Motor neuron (in vitro differentiated cells): ENCODE measurements at regions not wholly inside any gene's neighbourhood (a gene's known extent, or its start where the extent isn't known, plus 50 kb on each side); places are given as distances from the start of the nearest gene placed in this dataset.

Experiments used
- ATAC-seq, 8 experiments: fragments of 200-7000 bp; cut with Tn5 transposase; replicated peaks in 6 of 8; 2 replicates each; pipeline ENCODE4 v1.8.0; 2021; ENCODE audit warnings: mild to moderate bottlenecking in 8 of 8, moderate library complexity in 8 of 8
- H3K27ac ChIP-seq, 2 donors: fragments of 250-450 bp; sonication (Bioruptor Pico); 2 replicates each; pipeline ENCODE4 v1.9.0; 2021; ENCODE audit warnings: antibody characterized with exemption in 2 of 2, mild to moderate bottlenecking in 2 of 2, moderate library complexity in 1 of 2
- H3K4me1 ChIP-seq, 2 donors: fragments of 250-450 bp; sonication (Bioruptor Pico); replicated peaks in 1 of 2; 2 replicates each; pipeline ENCODE4 v1.6.1; 2021; ENCODE audit warnings: antibody characterized with exemption in 2 of 2, mild to moderate bottlenecking in 2 of 2, moderate library complexity in 1 of 2
- H3K4me3 ChIP-seq, 5 donors: fragments of 250-450 bp; sonication (Bioruptor Pico); 2 replicates each; pipeline ENCODE4 v1.9.0; 2021; ENCODE audit warnings: antibody characterized with exemption in 5 of 5, mild to moderate bottlenecking in 5 of 5, moderate library complexity in 4 of 5
- WGBS, 10 experiments: fragments of 450-650 bp; shearing (Covaris generic); methylation state at CpG; one replicate each; pipeline ENCODE4 v1.0.0; 2022; 5-methylcytosine and 5-hydroxymethylcytosine counted together
- in situ Hi-C, 9 experiments: fragments of 400-800 bp; cut with MboI; loops; one replicate each; pipeline ENCODE4 v1.15.0; 2021; ENCODE audit warnings: low sequenced_read_pairs in 9 of 9, low pct_unique_long_range_greater_than_20kb in 2 of 9; ENCODE audit not compliant: unreplicated experiment in 9 of 9

DNA sequence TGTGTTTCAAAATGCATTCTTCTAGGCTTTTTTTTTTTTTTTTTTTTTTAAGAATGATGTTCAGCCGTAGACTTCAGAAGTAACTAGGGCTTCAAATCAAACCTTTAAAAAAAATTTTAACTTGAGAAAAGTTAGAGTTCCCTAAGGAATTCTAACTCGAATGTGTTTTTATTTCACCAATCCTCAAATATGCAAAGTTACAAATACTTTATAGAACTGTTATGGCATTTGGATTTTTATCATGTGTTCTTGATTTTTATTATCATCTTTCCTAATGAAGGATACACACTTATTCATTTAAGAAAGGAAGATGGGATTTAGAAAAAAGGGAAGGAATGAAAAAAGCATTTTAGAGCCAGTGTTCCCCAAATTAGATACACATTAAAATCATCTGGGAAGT is 200.6 kb upstream of the LDB2 start:
- WGBS, 10 experiments, result 25 to 100% (median 84%) methylated on average over 1 to 2 of the region's 2 CpGs
- no peak for ATAC-seq

DNA sequence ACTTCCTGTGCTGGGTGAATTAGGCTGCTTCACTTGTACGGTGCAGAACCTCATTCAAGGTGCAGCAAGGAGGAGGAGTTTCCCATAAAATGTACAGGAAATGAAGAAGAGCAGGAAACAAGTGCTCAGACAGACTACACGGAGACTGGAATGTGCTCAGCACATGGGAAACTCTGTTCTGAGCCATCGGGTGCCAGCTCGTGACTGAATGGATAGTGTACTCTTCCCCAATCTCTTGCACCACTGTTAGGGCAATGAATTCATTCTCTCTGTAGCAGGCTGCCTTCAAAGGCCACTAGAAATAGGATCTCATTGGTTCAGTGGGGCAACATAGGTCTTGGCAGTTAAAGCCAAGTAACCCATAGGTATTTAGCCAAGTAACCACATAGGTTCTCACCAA is 200.0 kb upstream of the LDB2 start:
- H3K4me1 ChIP-seq, result peaks cover 10 to 11% of the 10 kb centered on the region in 2 donors
- 25 to 100% (median 73%) methylated on average over 1 to 3 of the region's 4 CpGs; no CpG with 5 or more reads in 4 of the 10 experiments for WGBS, 10 experiments
- in situ Hi-C loops, result no loop called here
- H3K27ac ChIP-seq, result no peak overlapping the region
- H3K4me3 ChIP-seq, result no peak overlapping the region
- ATAC-seq, result no peak

More for the DNA sequence above, 200.6 kb upstream of the LDB2 start:
- no peak overlapping the region for H3K27ac ChIP-seq
- in situ Hi-C loops, result no loop called here
- peaks cover 10% of the 10 kb centered on the region in 2 donors for H3K4me1 ChIP-seq
- H3K4me3 ChIP-seq, result no peak overlapping the region

DNA sequence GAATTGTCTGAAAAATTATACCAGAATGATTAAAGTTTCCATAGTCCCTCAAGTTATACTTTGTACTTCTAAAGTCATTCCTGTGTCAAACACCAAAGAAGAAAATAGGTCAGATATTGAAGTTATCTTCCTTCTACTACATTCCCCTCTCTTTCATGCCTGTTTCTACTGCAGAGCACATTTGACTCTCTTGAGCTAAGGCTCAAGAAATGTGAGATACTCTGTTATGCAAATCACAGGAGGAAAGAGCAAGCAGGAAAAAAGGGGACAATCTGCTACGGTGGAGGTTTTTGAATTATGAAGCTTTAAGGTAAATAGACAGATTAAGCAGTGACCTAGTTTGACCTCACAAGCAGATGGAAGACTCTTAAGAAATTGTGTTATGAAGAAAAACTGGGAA is 198.9 kb upstream of the LDB2 start:
- peak in 3 of 8 experiments; percentile 26 to 77 (median 34) for ATAC-seq
- 0 to 57% (median 17%) methylated on average over 1 of the region's 1 CpG; no CpG with 5 or more reads in 3 of the 10 experiments for WGBS, 10 experiments
- in situ Hi-C loops, result no loop called here
- peaks cover 10 to 11% of the 10 kb centered on the region in 2 donors for H3K4me1 ChIP-seq
- no peak overlapping the region for H3K27ac ChIP-seq
- H3K4me3 ChIP-seq, result no peak overlapping the region

DNA sequence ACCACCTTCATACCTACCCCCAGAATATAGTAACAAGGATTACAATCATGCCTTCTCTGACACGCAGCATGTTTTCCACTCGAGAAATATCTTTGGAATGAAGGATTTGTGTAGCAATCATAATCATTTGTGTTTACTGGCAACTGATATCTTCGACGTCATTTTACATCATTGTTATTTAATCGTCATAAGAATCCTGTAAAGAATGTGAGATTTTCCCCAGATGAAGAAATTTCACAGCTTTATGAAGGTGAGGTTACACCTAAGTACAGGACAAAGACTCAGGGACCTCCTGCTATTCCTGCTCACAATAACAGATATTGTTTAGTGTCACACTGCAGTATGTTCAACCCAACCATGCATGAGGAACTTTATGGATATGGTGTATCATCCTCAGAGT is 198.2 kb upstream of the LDB2 start:
- in situ Hi-C loops, result no loop called here
- H3K27ac ChIP-seq, result no peak overlapping the region
- WGBS, 10 experiments, result 60 to 100% (median 93%) methylated on average over 1 to 5 of the region's 5 CpGs
- no peak overlapping the region for H3K4me3 ChIP-seq
- H3K4me1 ChIP-seq, result peaks cover 10 to 11% of the 10 kb centered on the region in 2 donors
- peak in 1 of 8 experiments; percentile 35 for ATAC-seq

DNA sequence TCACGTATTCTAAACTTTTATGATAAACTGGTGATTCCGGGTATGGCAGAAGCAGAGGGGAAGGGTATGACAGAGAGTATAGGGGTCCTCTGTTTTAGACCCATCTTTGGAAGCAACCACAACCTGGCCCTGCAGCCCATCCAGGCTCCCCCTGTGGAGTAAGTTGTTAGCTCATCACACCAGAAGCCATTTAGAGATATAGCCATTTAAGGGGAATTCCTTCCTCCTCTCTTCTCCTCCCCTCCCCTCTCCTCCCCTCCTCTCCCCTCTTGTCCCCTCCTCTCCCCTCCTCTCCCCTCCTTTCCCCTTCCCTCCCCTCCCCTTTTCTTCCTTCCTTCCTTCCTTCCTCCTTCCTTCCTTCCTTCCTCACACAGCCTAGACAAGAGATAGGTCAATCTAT is 197.3 kb upstream of the LDB2 start:
- in situ Hi-C loops, result no loop called here
- 80 to 100% (median 84%) methylated on average over 1 to 2 of the region's 2 CpGs; no CpG with 5 or more reads in 5 of the 10 experiments for WGBS, 10 experiments
- Histone ChIP-seq H3K27ac (no peak overlapping the region), H3K4me1 (peaks cover 10 to 11% of the 10 kb centered on the region in 2 donors), H3K4me3 (no peak overlapping the region)
- ATAC-seq, result no peak

DNA sequence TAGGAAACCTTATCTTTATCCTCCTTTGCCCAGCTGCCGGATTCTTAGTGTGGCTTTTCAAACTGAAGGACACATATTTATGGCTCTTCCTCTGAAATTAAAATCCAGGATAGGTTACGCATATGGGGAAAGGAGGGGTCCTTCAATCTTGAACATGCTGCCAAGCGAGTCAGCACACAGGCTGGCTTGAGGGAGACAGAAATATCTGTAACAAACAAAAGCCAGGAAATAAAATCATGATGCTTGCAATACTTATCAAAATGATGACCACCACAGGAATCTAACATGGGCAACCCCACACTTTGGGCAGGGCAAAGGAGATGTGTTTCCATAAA is 196.4 kb upstream of the LDB2 start:
- Histone ChIP-seq H3K4me3 (no peak overlapping the region), H3K27ac (no peak overlapping the region), H3K4me1 (peaks cover 10 to 11% of the 10 kb centered on the region in 2 donors)
- WGBS, 10 experiments, result 31 to 100% (median 83%) methylated on average over 1 to 3 of the region's 3 CpGs
- ATAC-seq, result peak in 3 of 8 experiments; percentile 3 to 21 (median 14)
- in situ Hi-C loops, result no loop called here

DNA sequence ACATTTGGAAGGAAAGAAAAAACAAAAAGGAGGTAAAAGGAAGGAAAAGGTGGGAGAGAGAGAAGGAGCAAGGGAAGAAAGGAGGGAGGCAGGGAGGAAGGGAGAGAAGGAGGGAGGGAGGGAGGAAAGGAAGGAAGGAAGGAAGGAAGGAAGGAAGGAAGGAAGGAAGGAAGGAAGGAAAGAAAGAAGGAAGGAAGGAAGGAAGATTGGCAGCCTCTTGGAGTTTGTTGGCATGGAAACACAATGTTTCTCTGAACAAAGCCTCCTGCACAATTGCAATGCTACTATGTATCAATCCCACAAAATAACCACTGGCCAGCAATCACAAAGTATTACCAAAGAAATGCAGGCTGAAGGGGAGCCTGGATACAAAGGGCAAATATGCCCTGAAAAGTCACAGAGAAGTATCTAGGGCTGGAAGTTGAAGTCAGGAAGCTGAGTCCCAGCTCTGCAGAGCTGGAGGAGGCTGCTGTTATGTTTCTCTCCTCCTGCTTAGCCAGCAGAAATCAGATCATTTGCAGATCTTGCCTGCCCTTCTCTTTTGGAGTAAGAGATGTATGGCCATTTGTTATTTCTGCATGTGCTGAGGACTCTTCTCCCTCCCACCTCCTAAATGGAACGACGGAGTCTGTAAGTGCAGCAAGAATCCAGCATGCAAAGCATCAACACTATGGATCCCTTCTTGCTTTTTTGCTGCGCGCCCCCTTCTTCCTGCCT is 195.9 kb upstream of the LDB2 start:
- in situ Hi-C loops, result no loop called here
- peak in 4 of 8 experiments; percentile 20 to 63 (median 26) for ATAC-seq
- Histone ChIP-seq H3K4me1 (peaks cover 10 to 11% of the 10 kb centered on the region in 2 donors), H3K4me3 (no peak overlapping the region), H3K27ac (no peak overlapping the region)
- whole genome bisulfite sequencing, 10 experiments, result 20 to 93% (median 50%) methylated on average over 1 to 4 of the region's 4 CpGs; no CpG with 5 or more reads in 3 of the 10 experiments

DNA sequence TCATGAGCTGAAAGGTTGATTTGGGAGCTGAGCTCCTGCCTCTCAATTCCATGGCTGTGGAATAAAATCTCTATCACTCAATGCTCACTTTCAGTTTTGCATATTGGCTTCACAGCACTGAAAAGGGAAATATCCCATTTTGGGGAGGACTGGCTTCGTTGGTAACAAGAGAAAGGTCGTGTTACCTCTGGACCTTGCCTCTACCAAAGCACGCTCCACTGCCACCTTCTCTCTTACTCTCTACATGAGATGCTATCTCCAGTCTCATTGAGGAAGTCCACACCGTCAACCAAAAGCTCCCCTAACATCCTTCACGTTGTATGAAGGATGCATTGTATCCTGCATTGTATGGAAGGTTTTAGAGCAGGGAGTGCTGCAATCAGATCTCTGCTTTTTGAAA is 195.0 kb upstream of the LDB2 start:
- in situ Hi-C loops, result no loop called here
- WGBS, 10 experiments, result 60 to 100% (median 87%) methylated on average over 1 to 5 of the region's 5 CpGs; no CpG with 5 or more reads in 2 of the 10 experiments
- Histone ChIP-seq H3K27ac (no peak overlapping the region), H3K4me3 (no peak overlapping the region), H3K4me1 (peaks cover 10 to 11% of the 10 kb centered on the region in 2 donors)
- no peak for ATAC-seq

DNA sequence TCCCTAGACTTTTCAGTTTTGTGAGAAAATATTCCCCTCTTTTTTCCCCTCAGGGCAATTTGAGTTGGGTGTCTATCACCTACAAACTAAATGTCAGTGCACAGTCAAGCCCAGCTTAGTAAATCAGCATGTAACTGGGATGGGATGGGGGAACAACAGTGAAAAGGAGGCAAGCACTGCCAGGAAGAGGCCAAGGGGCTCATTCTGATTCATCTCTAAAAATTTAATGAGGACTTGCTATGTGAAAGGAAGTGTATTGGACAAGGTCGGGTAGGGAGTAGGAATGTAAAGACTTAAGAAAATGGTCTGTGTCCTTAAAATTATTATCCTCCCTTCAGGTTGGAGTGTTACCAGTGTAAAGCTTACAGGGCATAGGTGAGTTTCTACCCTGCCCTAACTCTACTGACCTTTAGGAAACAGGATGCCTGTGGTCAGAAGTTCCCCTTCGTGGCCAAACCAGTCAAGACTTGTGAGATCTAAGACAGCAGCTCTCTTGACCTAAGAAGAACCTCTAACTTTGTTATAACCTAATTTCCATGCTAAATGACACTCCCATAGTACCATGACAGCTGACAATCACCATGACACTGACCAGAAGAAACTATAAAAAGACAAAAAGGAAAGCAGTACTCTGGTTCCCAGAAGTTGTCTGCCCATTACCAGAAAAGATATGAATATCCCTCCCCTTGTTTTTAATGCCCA is 194.4 kb upstream of the LDB2 start:
- in situ Hi-C loops, result no loop called here
- peak in 2 of 8 experiments; percentile 79 to 87 for ATAC-seq
- WGBS, 10 experiments, result 20 to 100% (median 71%) methylated on average over 1 to 2 of the region's 2 CpGs; no CpG with 5 or more reads in 4 of the 10 experiments

DNA sequence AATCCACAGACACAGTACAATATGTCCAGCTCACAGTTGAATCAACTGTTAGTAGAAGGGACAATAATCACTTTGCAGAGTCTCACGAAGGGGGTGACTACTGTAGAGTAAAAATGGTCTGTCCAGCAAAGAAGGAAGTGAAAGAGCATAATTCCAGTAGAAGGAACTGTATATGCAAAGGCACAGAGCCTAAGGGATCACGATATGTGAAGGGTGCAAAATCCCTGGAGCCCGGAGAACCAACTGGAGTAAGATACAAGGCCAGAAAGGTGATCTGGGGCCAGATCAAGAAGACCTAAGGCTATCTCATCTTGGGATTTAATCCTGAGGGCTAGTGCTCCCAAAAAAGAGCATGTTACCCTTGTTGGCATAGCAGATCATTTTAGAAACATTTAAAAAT is 192.7 kb upstream of the LDB2 start:
- ATAC-seq, result no peak
- in situ Hi-C loops, result no loop called here
- Histone ChIP-seq H3K27ac (no peak overlapping the region), H3K4me3 (no peak overlapping the region), H3K4me1 (peaks cover 10 to 11% of the 10 kb centered on the region in 2 donors)
- 40 to 100% (median 81%) methylated on average over 1 to 3 of the region's 3 CpGs for WGBS, 10 experiments

More for the DNA sequence above, 194.4 kb upstream of the LDB2 start:
- Histone ChIP-seq H3K4me1 (peaks cover 10 to 11% of the 10 kb centered on the region in 2 donors), H3K27ac (no peak overlapping the region), H3K4me3 (no peak overlapping the region)

DNA sequence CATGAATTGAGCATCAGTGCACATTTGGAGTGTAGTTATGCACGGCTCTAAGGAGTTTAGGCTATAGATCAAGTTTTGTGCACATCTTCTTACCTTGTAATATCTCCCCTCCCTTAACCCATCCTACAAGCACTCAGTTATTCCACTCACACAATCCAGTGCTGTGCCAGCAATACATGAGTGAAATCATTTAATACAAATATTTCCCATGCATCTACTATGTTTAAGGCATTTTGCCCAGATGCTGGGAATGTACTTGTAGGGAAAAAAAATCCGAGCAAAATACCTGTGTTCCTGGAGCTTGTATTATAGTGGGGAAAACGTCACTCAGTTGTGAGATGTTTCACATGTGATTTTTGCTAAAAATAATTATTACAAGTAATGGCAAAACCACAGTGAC is 191.6 kb upstream of the LDB2 start:
- WGBS, 10 experiments, result 60 to 100% (median 88%) methylated on average over 1 to 3 of the region's 3 CpGs; no CpG with 5 or more reads in 3 of the 10 experiments
- Histone ChIP-seq H3K4me3 (no peak overlapping the region), H3K4me1 (peaks cover 9 to 11% of the 10 kb centered on the region in 2 donors), H3K27ac (no peak overlapping the region)
- ATAC-seq, result no peak
- in situ Hi-C loops, result no loop called here

DNA sequence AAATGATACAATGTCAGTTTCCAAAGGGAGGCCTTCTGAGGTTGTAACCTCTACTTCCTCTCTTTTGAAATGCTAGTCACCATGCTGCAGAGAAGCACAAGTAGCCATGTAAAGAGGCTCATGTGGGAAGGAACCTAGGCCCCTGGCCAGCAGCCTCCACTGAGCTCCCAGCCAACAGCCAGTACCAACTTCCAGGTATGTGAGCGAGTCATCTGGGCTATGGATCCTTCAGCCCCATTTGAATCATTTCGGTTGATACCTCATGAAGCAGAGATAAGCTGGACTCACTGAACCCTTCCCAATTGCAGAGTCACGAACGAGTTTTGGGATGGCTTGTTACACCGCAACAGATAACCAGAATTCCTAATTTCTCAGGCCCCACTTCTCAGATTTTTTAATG is 187.0 kb upstream of the LDB2 start:
- ATAC-seq, result no peak
- Histone ChIP-seq H3K4me1 (peaks cover 9 to 10% of the 10 kb centered on the region in 2 donors), H3K4me3 (no peak overlapping the region), H3K27ac (no peak overlapping the region)
- in situ Hi-C loops, result no loop called here
- 57 to 100% (median 90%) methylated on average over 2 to 5 of the region's 5 CpGs; no CpG with 5 or more reads in 2 of the 10 experiments for WGBS, 10 experiments

DNA sequence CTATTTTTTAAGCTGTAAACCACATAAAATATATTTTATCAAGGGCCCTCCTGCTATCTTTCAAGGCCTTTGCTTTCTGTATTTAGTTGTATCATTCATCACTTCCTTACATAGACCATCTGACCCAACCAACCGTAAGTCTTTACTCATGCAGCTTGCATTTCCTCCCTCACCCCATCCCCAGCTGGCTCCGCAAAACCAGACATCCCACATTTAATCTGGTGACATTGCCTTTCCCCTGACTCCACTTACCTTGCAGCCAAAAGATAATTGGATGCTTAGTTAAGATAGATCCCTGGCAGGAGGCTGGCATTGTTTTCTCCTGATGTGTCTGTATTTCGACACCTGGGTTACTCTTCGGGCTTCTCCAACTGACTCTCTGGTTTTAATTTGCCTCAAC is 183.7 kb upstream of the LDB2 start:
- no peak for ATAC-seq
- no peak overlapping the region for H3K27ac ChIP-seq
- no peak overlapping the region for H3K4me3 ChIP-seq
- peaks cover 9 to 10% of the 10 kb centered on the region in 2 donors for H3K4me1 ChIP-seq
- in situ Hi-C loops, result no loop called here
- 23 to 100% (median 97%) methylated on average over 1 to 4 of the region's 4 CpGs for WGBS, 10 experiments
